HFF-Myc (cell line): ENCODE measurements at regions not wholly inside any gene's neighbourhood (a gene's known extent, or its start where the extent isn't known, plus 50 kb on each side); places are given as distances from the start of the nearest gene placed in this dataset.
"Not testable (repeated sequence)": the region's sequence is repeated elsewhere in the genome, so short reads cannot be mapped to it uniquely, and the experiment has no call there.

Experiments used
- DNase-seq: peaks from one replicate; pipeline ENCODE4 v3.0.0-alpha.2; 2011; ENCODE audit warnings: low read depth; ENCODE audit errors: extremely low read depth
- H3K4me3 ChIP-seq: replicated peaks from 2 replicates; pipeline ENCODE4 v1.5.1; 2011; ENCODE audit warnings: low read depth, mild to moderate bottlenecking, control low read depth, low read length
- TF ChIP-seq, protein P1 (sequence below): IDR thresholded peaks from 2 replicates; pipeline ENCODE4 v1.5.1; 2012; ENCODE audit warnings: mild to moderate bottlenecking, low read depth, low read length, control low read depth; ENCODE audit errors: missing control alignments

DNA sequence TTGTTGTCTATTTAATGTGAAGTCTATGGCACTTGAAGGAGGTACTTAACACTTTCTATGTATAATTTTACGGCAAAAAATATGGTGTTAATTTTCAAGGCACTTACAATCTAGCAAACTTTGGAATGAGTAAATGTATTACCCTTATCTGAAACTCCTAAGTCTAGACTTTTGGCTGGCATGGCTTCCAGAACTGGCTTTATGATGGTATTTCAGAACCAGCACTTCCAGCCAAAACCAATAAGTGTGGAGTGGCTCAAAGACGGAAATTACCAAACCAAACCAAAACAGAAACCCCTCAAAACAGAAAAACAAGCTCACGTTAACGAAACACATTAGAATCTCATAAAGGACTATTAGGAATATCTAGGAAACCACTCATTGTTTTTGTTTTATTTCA, 205.6 kb upstream of the HAND2 start:
- TF ChIP-seq, protein P1, sequence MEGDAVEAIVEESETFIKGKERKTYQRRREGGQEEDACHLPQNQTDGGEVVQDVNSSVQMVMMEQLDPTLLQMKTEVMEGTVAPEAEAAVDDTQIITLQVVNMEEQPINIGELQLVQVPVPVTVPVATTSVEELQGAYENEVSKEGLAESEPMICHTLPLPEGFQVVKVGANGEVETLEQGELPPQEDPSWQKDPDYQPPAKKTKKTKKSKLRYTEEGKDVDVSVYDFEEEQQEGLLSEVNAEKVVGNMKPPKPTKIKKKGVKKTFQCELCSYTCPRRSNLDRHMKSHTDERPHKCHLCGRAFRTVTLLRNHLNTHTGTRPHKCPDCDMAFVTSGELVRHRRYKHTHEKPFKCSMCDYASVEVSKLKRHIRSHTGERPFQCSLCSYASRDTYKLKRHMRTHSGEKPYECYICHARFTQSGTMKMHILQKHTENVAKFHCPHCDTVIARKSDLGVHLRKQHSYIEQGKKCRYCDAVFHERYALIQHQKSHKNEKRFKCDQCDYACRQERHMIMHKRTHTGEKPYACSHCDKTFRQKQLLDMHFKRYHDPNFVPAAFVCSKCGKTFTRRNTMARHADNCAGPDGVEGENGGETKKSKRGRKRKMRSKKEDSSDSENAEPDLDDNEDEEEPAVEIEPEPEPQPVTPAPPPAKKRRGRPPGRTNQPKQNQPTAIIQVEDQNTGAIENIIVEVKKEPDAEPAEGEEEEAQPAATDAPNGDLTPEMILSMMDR: no peak
- DNase-seq: no peak
- no peak overlapping the region for H3K4me3 ChIP-seq

DNA sequence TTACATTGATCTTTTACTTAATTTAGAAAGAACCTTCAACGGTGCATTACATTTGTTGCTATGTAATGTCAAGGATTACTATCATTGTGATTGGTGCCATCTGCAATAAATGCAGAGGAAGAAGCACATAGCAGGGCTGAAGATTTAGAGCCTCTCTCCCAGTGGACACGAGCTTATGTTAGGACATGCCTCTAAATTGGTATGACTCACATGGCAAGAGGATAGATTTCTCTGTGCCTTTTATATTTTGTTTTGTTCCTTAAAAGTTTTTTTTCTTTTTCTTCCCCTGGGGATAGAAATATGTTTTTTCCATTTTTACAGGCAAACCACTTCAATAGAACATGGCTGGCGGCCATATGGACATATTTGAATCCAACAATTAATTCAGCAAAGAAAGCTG, 205.0 kb upstream of the HAND2 start:
- no peak overlapping the region for H3K4me3 ChIP-seq
- TF ChIP-seq, protein P1: no peak
- no peak for DNase-seq

DNA sequence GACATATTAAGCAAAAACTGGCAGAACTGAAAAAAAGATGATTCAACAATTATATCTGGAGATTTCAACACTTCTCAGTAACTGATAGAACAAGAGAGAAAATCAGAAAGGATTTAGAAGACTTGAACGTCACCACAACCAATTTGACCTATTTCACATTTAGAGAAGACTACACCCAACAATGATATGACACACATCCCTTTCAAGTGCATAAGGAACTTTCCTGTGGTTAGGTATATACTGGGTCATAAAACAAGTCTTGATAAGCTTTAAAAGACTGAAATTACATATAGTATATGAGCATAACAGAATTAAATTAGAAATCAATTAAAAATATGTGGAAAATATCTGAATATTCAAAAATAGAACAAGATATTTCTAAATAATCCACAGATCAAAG, 201.2 kb upstream of the HAND2 start:
- H3K4me3 ChIP-seq: no peak overlapping the region
- TF ChIP-seq, protein P1: no peak
- no peak for DNase-seq

DNA sequence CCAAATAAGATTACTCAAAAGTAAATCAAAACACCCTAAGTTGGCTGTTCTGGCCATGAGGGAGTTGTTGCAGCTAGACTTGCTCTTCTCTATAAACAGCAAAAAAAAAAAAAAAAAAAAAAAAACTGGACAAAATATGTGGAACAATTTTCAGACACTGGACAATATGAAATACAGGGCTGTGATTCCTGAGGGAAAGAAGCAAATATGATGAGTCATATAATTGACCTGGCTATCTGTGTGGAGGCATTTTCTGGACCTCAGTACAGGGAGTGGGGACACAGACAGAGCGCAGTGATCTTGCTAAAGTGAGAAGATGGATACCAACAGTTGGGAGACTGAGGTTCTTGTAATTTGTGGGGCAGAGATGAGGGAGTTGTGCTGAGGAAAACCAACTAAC, 192.0 kb upstream of the HAND2 start:
- no peak overlapping the region for H3K4me3 ChIP-seq
- no peak for DNase-seq
- TF ChIP-seq, protein P1: no peak

DNA sequence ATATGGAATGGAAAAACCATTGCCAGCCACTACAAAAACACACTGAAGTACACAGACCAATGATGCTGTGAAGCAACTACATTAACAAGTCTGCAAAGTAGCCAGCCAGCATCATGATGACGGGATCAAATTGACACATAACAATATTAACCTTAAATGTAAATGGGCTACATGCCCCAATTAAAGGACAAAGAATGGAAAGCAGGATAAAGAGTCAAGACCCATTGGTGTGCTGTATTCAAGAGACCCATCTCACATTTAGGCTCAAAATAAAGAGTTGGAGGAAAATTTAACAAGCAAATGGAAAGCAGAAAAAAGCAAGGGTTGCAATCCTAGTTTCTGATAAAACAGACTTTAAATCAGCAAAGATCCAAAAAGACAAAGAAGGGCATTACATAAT, 188.5 kb upstream of the HAND2 start:
- H3K4me3 ChIP-seq, DNase-seq: not testable (repeated sequence)

DNA sequence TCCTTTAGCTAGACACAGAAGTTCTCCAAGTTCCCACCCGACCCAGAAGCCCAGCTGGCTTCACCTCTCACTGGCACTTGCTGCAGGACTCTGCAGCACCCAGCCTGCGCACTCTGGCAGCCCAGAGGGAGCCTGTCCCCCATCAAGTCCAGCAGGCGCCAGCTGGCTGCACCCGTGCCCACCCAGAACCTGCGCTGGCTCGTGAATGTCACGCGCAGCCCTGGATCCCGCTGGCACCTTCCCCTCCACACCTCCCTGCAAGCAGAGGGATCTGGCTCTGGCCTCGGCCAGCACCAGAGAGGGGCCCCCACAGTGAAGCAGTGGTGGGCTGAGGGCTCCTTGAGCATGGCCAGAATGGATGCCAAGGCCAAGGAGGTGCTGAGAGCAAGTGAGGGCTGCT, 187.6 kb upstream of the HAND2 start:
- no peak for DNase-seq
- H3K4me3 ChIP-seq: no peak overlapping the region
- TF ChIP-seq, protein P1: no peak

DNA sequence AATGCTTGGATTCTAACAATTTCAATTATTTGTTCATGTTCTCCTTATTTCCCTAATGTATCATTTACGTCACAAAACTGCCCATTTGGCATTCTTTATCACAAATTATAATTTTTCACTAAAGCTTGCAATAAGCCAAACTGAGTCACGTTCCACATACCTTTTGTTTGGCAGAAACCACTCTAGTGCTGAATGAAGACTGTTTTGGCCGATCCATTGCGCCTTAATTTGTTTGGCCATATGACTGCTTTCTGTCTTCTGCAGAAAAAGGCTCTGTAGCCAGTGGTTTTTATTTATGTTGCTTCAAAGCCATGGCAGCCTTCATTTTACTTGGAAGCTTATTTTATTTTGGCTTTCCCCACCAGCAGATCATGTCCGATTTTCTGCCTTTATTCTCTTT, 184.4 kb upstream of the HAND2 start:
- no peak overlapping the region for H3K4me3 ChIP-seq
- TF ChIP-seq, protein P1: no peak
- DNase-seq: no peak
